DND-41 (cell line): ENCODE measurements at regions not wholly inside any gene's neighbourhood (a gene's known extent, or its start where the extent isn't known, plus 50 kb on each side); places are given as distances from the start of the nearest gene placed in this dataset.

ENCODE experiments used
- ATAC-seq: fragments of 200-7000 bp; cut with Tn5 transposase; 3 replicates; pipeline ENCODE4 v1.9.1; 2021; ENCODE audit warnings: low read depth; ENCODE audit not compliant: insufficient read depth
- DNase-seq: peaks from one replicate; pipeline ENCODE4 v3.0.0-alpha.2; 2020
- H2AFZ ChIP-seq: 2 replicates; pipeline ENCODE4 v1.6.0; 2012; ENCODE audit warnings: low read depth, low read length
- H3K27ac ChIP-seq: 2 replicates; pipeline ENCODE4 v1.5.1; 2012; ENCODE audit warnings: low read length, inconsistent platforms
- H3K27me3 ChIP-seq: fragments of 200-600 bp; sonication (generic); 2 replicates; pipeline ENCODE4 v1.6.0; 2012; ENCODE audit warnings: low read length, mild to moderate bottlenecking, inconsistent platforms; ENCODE audit not compliant: insufficient read depth, poor library complexity
- H3K36me3 ChIP-seq: 2 replicates; pipeline ENCODE4 v1.5.1; 2012; ENCODE audit warnings: low read length, inconsistent platforms; ENCODE audit not compliant: insufficient read depth
- H3K4me1 ChIP-seq: 2 replicates; pipeline ENCODE4 v1.5.1; 2012; ENCODE audit warnings: mild to moderate bottlenecking, low read length; ENCODE audit not compliant: insufficient read depth
- H3K4me2 ChIP-seq: 2 replicates; pipeline ENCODE4 v1.6.0; 2012; ENCODE audit warnings: mild to moderate bottlenecking, moderate library complexity, low read length, inconsistent platforms; ENCODE audit not compliant: insufficient read depth
- H3K4me3 ChIP-seq, 2 experiments: fragments of 200-600 bp in 1 of 2; shearing (Covaris generic) in 1 of 2; 2 replicates each; pipeline ENCODE4 v1.5.1; 2012 to 2016; ENCODE audit warnings: inconsistent platforms in 2 of 2, low read length in 2 of 2, mild to moderate bottlenecking in 2 of 2, low read depth in 1 of 2, moderate library complexity in 1 of 2
- H3K79me2 ChIP-seq: 2 replicates; pipeline ENCODE4 v1.6.0; 2012; ENCODE audit warnings: low read length, inconsistent platforms; ENCODE audit not compliant: insufficient read depth
- H3K9ac ChIP-seq: 2 replicates; pipeline ENCODE4 v1.6.0; 2012; ENCODE audit warnings: low read depth, mild to moderate bottlenecking, inconsistent platforms, low read length, moderate library complexity
- H3K9me3 ChIP-seq: 2 replicates; pipeline ENCODE4 v1.5.1; 2012; ENCODE audit warnings: low read length, moderate library complexity, mild to moderate bottlenecking, inconsistent platforms; ENCODE audit not compliant: insufficient read depth, severe bottlenecking
- H4K20me1 ChIP-seq: 2 replicates; pipeline ENCODE4 v1.6.0; 2012; ENCODE audit warnings: low read length; ENCODE audit not compliant: insufficient read depth
- CTCF ChIP-seq: IDR thresholded peaks from 2 replicates; pipeline ENCODE4 v1.5.1; 2012; ENCODE audit warnings: borderline replicate concordance, low read length, moderate library complexity, mild to moderate bottlenecking; ENCODE audit not compliant: poor library complexity, severe bottlenecking; ENCODE audit errors: extremely low read depth
- EZH2 ChIP-seq: IDR thresholded peaks from 3 replicates; pipeline ENCODE4 v1.6.1; 2012; ENCODE audit warnings: borderline replicate concordance, low read depth, mild to moderate bottlenecking, moderate library complexity, low read length, inconsistent platforms; ENCODE audit not compliant: severe bottlenecking

- DNase-seq (no peak), ATAC-seq (no peak)
- Histone ChIP-seq H3K36me3 (no peaks in the 10 kb centered on the region), H3K27me3 (no peaks in the 10 kb centered on the region), H3K9ac (no peak overlapping the region), H3K4me2 (no peak overlapping the region), H4K20me1 (no peaks in the 10 kb centered on the region), H3K4me3 (no peak overlapping the region), H3K79me2 (no peaks in the 10 kb centered on the region), H3K27ac (no peak overlapping the region), H3K9me3 (no peaks in the 10 kb centered on the region), H3K4me1 (no peaks in the 10 kb centered on the region), H2AFZ (no peak overlapping the region)
- no peak for TF ChIP-seq EZH2
- no peak for TF ChIP-seq CTCF
Measured at GRCh38 chr13:89678466-89679121, 1668.9 kb upstream of the MIR17HG start.

DNA sequence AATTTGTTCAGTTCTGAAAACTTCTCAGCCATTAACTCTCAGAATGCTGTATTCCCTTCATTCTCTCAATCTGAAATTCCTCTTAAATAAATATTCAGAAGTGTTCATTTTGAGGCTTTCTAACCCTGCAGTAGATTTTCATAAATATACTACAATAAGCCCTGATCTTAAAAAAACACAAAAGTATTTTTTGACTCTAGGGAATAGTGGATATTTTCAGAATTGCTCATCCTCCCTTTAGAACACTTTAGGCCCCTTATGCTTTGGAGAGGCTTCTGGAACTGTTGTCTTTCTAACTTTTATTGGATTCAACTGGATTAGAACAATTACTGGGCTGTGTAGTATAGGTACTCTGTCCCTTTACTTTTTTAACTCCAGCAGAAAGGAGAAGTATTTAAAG, 1662.6 kb upstream of the MIR17HG start:
- Histone ChIP-seq H3K79me2 (no peaks in the 10 kb centered on the region), H4K20me1 (no peaks in the 10 kb centered on the region), H3K4me3 (no peak overlapping the region), H3K9me3 (no peaks in the 10 kb centered on the region), H3K27me3 (no peaks in the 10 kb centered on the region), H3K4me2 (no peak overlapping the region), H3K36me3 (no peaks in the 10 kb centered on the region), H3K27ac (no peak overlapping the region), H3K9ac (no peak overlapping the region), H3K4me1 (no peaks in the 10 kb centered on the region), H2AFZ (no peak overlapping the region)
- ATAC-seq (no peak), DNase-seq (no peak)
- no peak for TF ChIP-seq EZH2
- no peak for TF ChIP-seq CTCF

DNA sequence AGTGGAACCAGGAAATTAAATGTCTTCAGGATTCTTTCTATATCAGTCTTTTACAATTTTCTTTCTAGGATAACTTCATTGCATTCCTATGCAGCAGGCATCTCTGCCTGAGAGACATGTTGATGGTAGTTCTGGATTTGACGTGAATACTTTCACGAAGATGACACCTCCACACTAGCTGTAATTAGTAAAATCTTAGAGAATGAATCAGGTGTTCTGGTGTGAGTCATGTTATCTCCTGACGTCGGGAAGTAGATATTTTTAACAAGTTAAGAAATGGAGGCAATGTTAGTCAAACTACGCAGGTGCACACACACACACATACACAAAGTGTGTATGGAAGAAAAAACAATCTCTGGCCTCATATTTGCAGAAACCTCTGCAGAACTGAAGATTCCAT, 1661.3 kb upstream of the MIR17HG start:
- no peaks in the 10 kb centered on the region for H3K36me3 ChIP-seq
- no peaks in the 10 kb centered on the region for H3K9me3 ChIP-seq
- no peak for TF ChIP-seq CTCF
- TF ChIP-seq EZH2: no peak
- DNase-seq (no peak), ATAC-seq (no peak)
- no peak overlapping the region for H3K27ac ChIP-seq
- no peak overlapping the region for H3K9ac ChIP-seq
- H3K4me2 ChIP-seq: no peak overlapping the region
- no peak overlapping the region for H2AFZ ChIP-seq
- H4K20me1 ChIP-seq: no peaks in the 10 kb centered on the region
- H3K27me3 ChIP-seq: no peaks in the 10 kb centered on the region
- H3K4me3 ChIP-seq: no peak overlapping the region
- no peaks in the 10 kb centered on the region for H3K79me2 ChIP-seq
- no peaks in the 10 kb centered on the region for H3K4me1 ChIP-seq
